Fibroblast of lung (primary cell): ENCODE measurements at regions not wholly inside any gene's neighbourhood (a gene's known extent, or its start where the extent isn't known, plus 50 kb on each side); places are given as distances from the start of the nearest gene placed in this dataset.

Experiments
- DNase-seq, 2 donors: peaks; one replicate each; pipeline versions ENCODE4 v3.0.0 to v3.0.0-alpha.2; 2010; ENCODE audit warnings: low read depth in 2 of 2
- H2AFZ ChIP-seq: 2 replicates; pipeline ENCODE4 v1.5.1; 2012; ENCODE audit warnings: low read length, control low read depth, inconsistent platforms
- H3K27ac ChIP-seq: 2 replicates; pipeline ENCODE4 v1.5.1; 2011; ENCODE audit warnings: low read length, control low read depth; ENCODE audit not compliant: insufficient read depth
- H3K27me3 ChIP-seq: 2 replicates; pipeline ENCODE4 v1.5.1; 2011; ENCODE audit warnings: mild to moderate bottlenecking, low read length; ENCODE audit not compliant: control insufficient read depth, insufficient read depth
- H3K36me3 ChIP-seq: 2 replicates; pipeline ENCODE4 v1.5.1; 2011; ENCODE audit warnings: low read length; ENCODE audit not compliant: control insufficient read depth, insufficient read depth
- H3K4me1 ChIP-seq: 2 replicates; pipeline ENCODE4 v1.5.1; 2011; ENCODE audit warnings: low read length; ENCODE audit not compliant: control insufficient read depth, insufficient read depth; ENCODE audit errors: extremely low read depth
- H3K4me2 ChIP-seq: 2 replicates; pipeline ENCODE4 v1.5.1; 2011; ENCODE audit warnings: low read length, control low read depth; ENCODE audit not compliant: insufficient read depth; ENCODE audit errors: extremely low read depth
- H3K4me3 ChIP-seq, 4 experiments: fragments of 200-600 bp in 1 of 4; sonication (generic) in 1 of 4; replicated peaks in 1 of 4; 2 replicates each; pipeline ENCODE4 v1.5.1; 2011 to 2016; ENCODE audit warnings: low read length in 4 of 4, low read depth in 3 of 4, mild to moderate bottlenecking in 3 of 4, control low read depth in 2 of 4, inconsistent platforms in 1 of 4, mixed read lengths in 1 of 4; ENCODE audit not compliant: insufficient read depth in 1 of 4; ENCODE audit errors: control extremely low read depth in 1 of 4
- H3K79me2 ChIP-seq: 2 replicates; pipeline ENCODE4 v1.5.1; 2012; ENCODE audit warnings: mild to moderate bottlenecking, low read length, inconsistent platforms; ENCODE audit not compliant: control insufficient read depth, insufficient read depth
- H3K9ac ChIP-seq: 2 replicates; pipeline ENCODE4 v1.5.1; 2011; ENCODE audit warnings: mild to moderate bottlenecking, low read length, control low read depth; ENCODE audit not compliant: insufficient read depth
- H3K9me3 ChIP-seq: 2 replicates; pipeline ENCODE4 v1.5.1; 2012; ENCODE audit warnings: low read depth, low read length; ENCODE audit not compliant: control insufficient read depth, insufficient read depth
- H4K20me1 ChIP-seq: 2 replicates; pipeline ENCODE4 v1.5.1; 2011; ENCODE audit warnings: low read length; ENCODE audit not compliant: control insufficient read depth, insufficient read depth; ENCODE audit errors: extremely low read depth
- CTCF ChIP-seq, 2 donors: IDR thresholded peaks in 1 of 2; conservative IDR thresholded peaks in 1 of 2; 1 replicate in 1 of 2; 2 replicates in 1 of 2; pipeline ENCODE4 v1.5.1; 2011 to 2012; ENCODE audit warnings: low read length in 2 of 2, control low read depth in 1 of 2, inconsistent platforms in 1 of 2, low read depth in 1 of 2, mild to moderate bottlenecking in 1 of 2
- EZH2 ChIP-seq: IDR thresholded peaks from 2 replicates; pipeline ENCODE4 v1.5.1; 2012; ENCODE audit warnings: low read length, control low read depth, mild to moderate bottlenecking; ENCODE audit errors: missing control alignments

- Histone ChIP-seq H3K36me3 (no peaks in the 10 kb centered on the region), H3K9me3 (no peaks in the 10 kb centered on the region), H2AFZ (no peak overlapping the region), H3K4me3 (no peak overlapping the region), H3K9ac (no peak overlapping the region), H3K4me2 (no peak overlapping the region), H3K27ac (no peak overlapping the region), H4K20me1 (no peaks in the 10 kb centered on the region), H3K79me2 (no peaks in the 10 kb centered on the region), H3K4me1 (no peaks in the 10 kb centered on the region), H3K27me3 (no peaks in the 10 kb centered on the region)
- TF ChIP-seq CTCF (conservative IDR thresholded peaks at IDR 0.05 in 1 of 2, IDR thresholded peaks at IDR 0.05 in 1 of 2; ENCODE audit: low read depth in 1 of 2, low read length in 2 of 2) (no peak), EZH2 (no peak)
- no peak for DNase-seq
These were observed 128.6 kb upstream of the ZSWIM2 start for GRCh38 chr2:186977433-186978045.

GRCh38 chr2:186976329-186976728 is 127.4 kb upstream of the ZSWIM2 start:
- Histone ChIP-seq H3K27me3 (no peaks in the 10 kb centered on the region), H4K20me1 (no peaks in the 10 kb centered on the region), H3K27ac (no peak overlapping the region), H3K36me3 (no peaks in the 10 kb centered on the region), H3K4me2 (no peak overlapping the region), H3K4me3 (no peak overlapping the region), H3K9me3 (no peaks in the 10 kb centered on the region), H3K79me2 (no peaks in the 10 kb centered on the region), H3K4me1 (no peaks in the 10 kb centered on the region), H2AFZ (no peak overlapping the region), H3K9ac (no peak overlapping the region)
- TF ChIP-seq CTCF (conservative IDR thresholded peaks at IDR 0.05 in 1 of 2, IDR thresholded peaks at IDR 0.05 in 1 of 2; ENCODE audit: low read depth in 1 of 2, low read length in 2 of 2) = no peak
- no peak for TF ChIP-seq EZH2
- DNase-seq = no peak

- DNase-seq = no peak
- Histone ChIP-seq H3K36me3 (no peaks in the 10 kb centered on the region), H3K79me2 (no peaks in the 10 kb centered on the region), H3K4me2 (no peak overlapping the region), H4K20me1 (no peaks in the 10 kb centered on the region), H3K9me3 (no peaks in the 10 kb centered on the region), H3K27me3 (no peaks in the 10 kb centered on the region), H3K27ac (no peak overlapping the region), H2AFZ (no peak overlapping the region), H3K9ac (no peak overlapping the region), H3K4me1 (no peaks in the 10 kb centered on the region), H3K4me3 (no peak overlapping the region)
- TF ChIP-seq CTCF (conservative IDR thresholded peaks at IDR 0.05 in 1 of 2, IDR thresholded peaks at IDR 0.05 in 1 of 2; ENCODE audit: low read depth in 1 of 2, low read length in 2 of 2) (no peak), EZH2 (no peak)
These were observed 123.5 kb upstream of the ZSWIM2 start for GRCh38 chr2:186972281-186972970.
